ENCODE measurements at regions not wholly inside any gene's neighbourhood (a gene's known extent, or its start where the extent isn't known, plus 50 kb on each side); places are given as distances from the start of the nearest gene placed in this dataset.

GRCh38 chr6:145036236-145036635 is 699.1 kb downstream of the EPM2A start:
- TF ChIP-seq CTCF (IDR thresholded peaks at IDR 0.05; ENCODE audit: low read length), result no peak
- TF ChIP-seq EZH2 (optimal IDR thresholded peaks at IDR 0.05; ENCODE audit: low read depth, low read length), result no peak
